HFF-Myc (cell line): ENCODE measurements at regions not wholly inside any gene's neighbourhood (a gene's known extent, or its start where the extent isn't known, plus 50 kb on each side); places are given as distances from the start of the nearest gene placed in this dataset.

Experiments
- DNase-seq: peaks from one replicate; pipeline ENCODE4 v3.0.0-alpha.2; 2011; ENCODE audit warnings: low read depth; ENCODE audit errors: extremely low read depth
- H3K4me3 ChIP-seq: replicated peaks from 2 replicates; pipeline ENCODE4 v1.5.1; 2011; ENCODE audit warnings: low read depth, mild to moderate bottlenecking, control low read depth, low read length
- TF ChIP-seq, protein P1 (sequence below): IDR thresholded peaks from 2 replicates; pipeline ENCODE4 v1.5.1; 2012; ENCODE audit warnings: mild to moderate bottlenecking, low read depth, low read length, control low read depth; ENCODE audit errors: missing control alignments

GRCh38 chr1:87814573-87814972 lies 485.9 kb downstream of the LMO4 start:
- DNase-seq: no peak
- H3K4me3 ChIP-seq: no peak overlapping the region
- TF ChIP-seq, protein P1, sequence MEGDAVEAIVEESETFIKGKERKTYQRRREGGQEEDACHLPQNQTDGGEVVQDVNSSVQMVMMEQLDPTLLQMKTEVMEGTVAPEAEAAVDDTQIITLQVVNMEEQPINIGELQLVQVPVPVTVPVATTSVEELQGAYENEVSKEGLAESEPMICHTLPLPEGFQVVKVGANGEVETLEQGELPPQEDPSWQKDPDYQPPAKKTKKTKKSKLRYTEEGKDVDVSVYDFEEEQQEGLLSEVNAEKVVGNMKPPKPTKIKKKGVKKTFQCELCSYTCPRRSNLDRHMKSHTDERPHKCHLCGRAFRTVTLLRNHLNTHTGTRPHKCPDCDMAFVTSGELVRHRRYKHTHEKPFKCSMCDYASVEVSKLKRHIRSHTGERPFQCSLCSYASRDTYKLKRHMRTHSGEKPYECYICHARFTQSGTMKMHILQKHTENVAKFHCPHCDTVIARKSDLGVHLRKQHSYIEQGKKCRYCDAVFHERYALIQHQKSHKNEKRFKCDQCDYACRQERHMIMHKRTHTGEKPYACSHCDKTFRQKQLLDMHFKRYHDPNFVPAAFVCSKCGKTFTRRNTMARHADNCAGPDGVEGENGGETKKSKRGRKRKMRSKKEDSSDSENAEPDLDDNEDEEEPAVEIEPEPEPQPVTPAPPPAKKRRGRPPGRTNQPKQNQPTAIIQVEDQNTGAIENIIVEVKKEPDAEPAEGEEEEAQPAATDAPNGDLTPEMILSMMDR: no peak

GRCh38 chr1:87816646-87817045 lies 488.0 kb downstream of the LMO4 start:
- TF ChIP-seq, protein P1: no peak
- DNase-seq: no peak
- no peak overlapping the region for H3K4me3 ChIP-seq

DNA sequence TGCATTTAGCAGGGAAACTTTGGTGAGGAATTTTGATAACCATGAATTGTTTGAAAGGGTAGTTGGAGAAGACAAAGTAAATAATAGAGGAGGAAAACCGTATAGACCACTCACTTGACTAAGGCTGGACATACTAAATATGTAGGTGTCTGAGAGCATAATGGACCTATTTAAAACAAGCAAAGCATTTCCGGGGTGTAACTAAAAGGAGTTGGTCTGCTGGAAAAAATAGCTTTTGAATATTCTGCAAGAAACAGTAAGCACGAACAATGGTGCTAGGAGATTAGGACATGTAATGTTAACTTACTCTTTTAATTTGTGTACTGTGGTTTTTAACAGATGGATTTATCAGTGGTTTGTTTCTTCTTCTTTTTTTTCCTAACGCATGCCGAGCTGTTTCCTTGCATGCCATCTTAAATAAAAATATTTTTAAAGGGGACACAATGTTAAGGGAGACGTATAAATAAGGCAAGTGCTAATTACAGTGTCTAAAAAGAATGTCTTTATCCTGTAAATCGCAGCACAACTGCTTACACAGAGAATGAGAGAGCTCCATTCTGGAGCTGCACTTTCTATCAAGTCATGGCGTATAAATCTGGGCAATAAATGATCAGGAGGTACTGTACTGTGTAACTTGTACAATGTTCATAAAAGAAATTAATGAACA lies 492.1 kb downstream of the LMO4 start:
- H3K4me3 ChIP-seq: no peak overlapping the region
- DNase-seq: no peak
- TF ChIP-seq, protein P1: no peak

DNA sequence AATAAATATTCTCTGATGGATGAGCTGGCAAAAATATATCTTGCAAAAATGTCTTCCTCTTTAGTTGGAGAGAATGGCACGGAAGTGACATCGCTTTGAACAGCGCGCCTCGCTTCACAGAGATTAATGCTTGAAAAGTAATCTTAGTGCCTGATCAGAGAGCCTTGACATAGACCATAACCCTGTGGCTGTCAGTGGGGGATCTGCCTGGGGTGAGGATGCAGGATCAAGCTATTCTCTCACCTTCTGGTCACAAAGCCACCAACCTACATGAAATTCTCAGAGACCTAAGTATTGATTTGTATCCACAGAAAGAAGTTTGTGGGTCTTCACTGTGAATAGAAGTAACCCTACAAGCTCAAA lies 492.6 kb downstream of the LMO4 start:
- no peak overlapping the region for H3K4me3 ChIP-seq
- TF ChIP-seq, protein P1: no peak
- DNase-seq: no peak

- DNase-seq: peak; percentile 79
- H3K4me3 ChIP-seq: no peak overlapping the region
- TF ChIP-seq, protein P1: no peak
Observed at GRCh38 chr1:87826681-87827251, 498.1 kb downstream of the LMO4 start.

DNA sequence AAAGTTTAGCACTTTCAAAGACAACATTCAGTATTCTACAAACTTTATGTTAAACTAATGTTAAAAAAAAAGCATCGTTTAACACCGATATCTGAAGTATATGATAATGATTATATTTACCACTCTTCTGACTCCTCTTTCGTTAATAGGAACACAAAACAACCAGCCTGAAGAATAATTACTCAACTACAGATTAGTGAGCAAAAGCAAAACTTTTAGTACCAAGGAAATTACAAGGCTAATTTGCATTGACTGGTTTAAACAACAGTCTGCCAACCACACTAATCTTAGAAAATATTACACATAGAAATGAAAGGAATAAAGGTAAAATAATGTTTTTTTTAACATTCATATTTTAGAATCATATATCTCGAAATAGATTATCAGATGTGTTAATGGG lies 500.7 kb downstream of the LMO4 start:
- TF ChIP-seq, protein P1: no peak
- H3K4me3 ChIP-seq: no peak overlapping the region
- DNase-seq: no peak
